ENCODE measurements at regions not wholly inside any gene's neighbourhood (a gene's known extent, or its start where the extent isn't known, plus 50 kb on each side); places are given as distances from the start of the nearest gene placed in this dataset.

DNA sequence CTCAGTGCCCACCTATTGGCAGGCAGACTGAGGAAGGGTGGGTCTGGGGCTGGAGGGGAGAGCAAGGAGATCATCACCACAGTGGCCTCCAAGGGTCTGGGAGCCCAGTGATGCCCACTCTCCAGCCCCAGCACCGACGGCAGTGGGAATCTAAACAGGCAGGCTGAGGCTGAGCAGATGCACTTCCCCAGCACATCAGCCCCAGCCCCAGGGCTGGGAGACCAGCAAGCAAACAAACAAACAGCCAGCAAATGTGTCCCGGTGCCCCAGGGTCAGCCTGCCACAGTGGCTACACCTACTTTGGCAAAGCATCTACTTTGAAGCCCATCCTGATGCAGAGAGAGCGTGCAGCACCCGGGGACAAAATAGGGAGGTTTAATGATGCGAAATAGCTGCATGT lies 216.3 kb upstream of the ZC3H12A start:
- Mint-ChIP-seq H3K4me3 (no peak overlapping the region), H3K4me1 (ENCODE audit: low read depth) (no peaks in the 10 kb centered on the region), H3K27ac (no peak overlapping the region), H3K36me3 (ENCODE audit: low read depth) (no peaks in the 10 kb centered on the region), H3K27me3 (peaks cover 53% of the 10 kb centered on the region), H3K9me3 (no peaks in the 10 kb centered on the region)

DNA sequence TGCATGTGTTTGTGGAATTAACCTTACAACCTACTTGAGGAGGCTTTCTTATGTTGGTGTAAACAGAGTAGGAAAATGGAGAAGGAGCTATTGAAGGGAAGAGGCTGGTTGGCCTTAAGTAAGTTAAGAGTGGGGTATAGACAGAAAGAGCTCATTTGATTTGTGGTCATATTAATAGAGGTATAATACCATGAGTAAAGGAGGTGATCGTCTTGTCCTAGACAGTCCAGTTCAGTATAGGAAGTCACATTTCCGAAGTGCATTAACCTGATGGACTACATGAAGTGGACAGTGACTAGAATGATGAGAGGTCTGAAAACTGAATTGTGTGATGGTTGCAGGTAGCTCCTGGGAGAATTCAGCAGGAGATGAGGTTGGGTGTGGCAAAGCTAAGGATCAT lies 215.4 kb upstream of the ZC3H12A start:
- Mint-ChIP-seq H3K4me3 (no peak overlapping the region), H3K27ac (no peak overlapping the region), H3K27me3 (peaks cover 49% of the 10 kb centered on the region), H3K36me3 (ENCODE audit: low read depth) (no peaks in the 10 kb centered on the region), H3K4me1 (ENCODE audit: low read depth) (no peaks in the 10 kb centered on the region), H3K9me3 (no peaks in the 10 kb centered on the region)

- Mint-ChIP-seq H3K27ac (no peak overlapping the region), H3K9me3 (no peaks in the 10 kb centered on the region), H3K36me3 (ENCODE audit: low read depth) (no peaks in the 10 kb centered on the region), H3K4me3 (no peak overlapping the region), H3K4me1 (ENCODE audit: low read depth) (no peaks in the 10 kb centered on the region), H3K27me3 (peaks cover 44% of the 10 kb centered on the region)
Observed at GRCh38 chr1:37261129-37261528, 213.3 kb upstream of the ZC3H12A start.

DNA sequence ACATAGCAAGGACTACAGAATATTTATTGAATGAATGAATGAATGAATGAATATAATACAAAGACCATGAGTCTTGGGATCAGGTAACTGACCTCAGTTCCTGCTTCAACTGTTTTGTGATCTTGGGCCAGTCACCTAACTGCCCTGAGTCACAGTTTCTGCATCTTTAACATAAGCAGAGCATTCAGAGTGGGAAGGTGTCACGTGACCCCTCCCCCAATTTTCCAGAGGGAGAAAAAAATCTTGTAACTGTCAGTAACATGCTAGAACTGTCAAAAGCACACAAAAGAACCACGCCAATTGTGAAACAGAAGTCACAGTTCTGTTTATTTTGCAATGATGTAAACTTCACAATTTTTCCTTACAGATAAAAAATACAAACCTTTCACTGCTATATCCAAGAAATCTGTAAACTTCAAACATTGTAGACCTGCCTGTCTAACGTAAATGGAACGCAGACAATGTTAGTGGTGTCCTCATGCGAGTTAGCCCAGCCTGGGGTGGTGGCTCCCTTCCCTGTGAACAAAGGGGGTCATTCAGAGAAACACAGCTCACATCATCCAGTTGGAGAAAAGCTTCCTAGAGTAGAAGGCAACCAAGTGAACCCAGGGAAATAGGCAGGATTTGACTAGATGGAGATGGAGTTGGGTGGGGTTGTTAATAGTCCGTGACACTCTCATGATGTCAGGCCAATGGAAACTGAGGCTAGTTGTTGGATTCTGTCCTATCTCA lies 211.8 kb upstream of the ZC3H12A start:
- H3K27ac Mint-ChIP-seq, result no peak overlapping the region
- no peak overlapping the region for H3K4me3 Mint-ChIP-seq
- H3K9me3 Mint-ChIP-seq, result no peaks in the 10 kb centered on the region
- H3K27me3 Mint-ChIP-seq, result peaks cover 30% of the 10 kb centered on the region
- H3K36me3 Mint-ChIP-seq (ENCODE audit: low read depth), result no peaks in the 10 kb centered on the region
- no peaks in the 10 kb centered on the region for H3K4me1 Mint-ChIP-seq (ENCODE audit: low read depth)

- Mint-ChIP-seq H3K36me3 (ENCODE audit: low read depth) (no peaks in the 10 kb centered on the region), H3K4me3 (no peak overlapping the region), H3K4me1 (ENCODE audit: low read depth) (no peaks in the 10 kb centered on the region), H3K27me3 (peaks cover 15% of the 10 kb centered on the region), H3K27ac (no peak overlapping the region), H3K9me3 (no peaks in the 10 kb centered on the region)
Observed at GRCh38 chr1:37265156-37265555, 209.2 kb upstream of the ZC3H12A start.

DNA sequence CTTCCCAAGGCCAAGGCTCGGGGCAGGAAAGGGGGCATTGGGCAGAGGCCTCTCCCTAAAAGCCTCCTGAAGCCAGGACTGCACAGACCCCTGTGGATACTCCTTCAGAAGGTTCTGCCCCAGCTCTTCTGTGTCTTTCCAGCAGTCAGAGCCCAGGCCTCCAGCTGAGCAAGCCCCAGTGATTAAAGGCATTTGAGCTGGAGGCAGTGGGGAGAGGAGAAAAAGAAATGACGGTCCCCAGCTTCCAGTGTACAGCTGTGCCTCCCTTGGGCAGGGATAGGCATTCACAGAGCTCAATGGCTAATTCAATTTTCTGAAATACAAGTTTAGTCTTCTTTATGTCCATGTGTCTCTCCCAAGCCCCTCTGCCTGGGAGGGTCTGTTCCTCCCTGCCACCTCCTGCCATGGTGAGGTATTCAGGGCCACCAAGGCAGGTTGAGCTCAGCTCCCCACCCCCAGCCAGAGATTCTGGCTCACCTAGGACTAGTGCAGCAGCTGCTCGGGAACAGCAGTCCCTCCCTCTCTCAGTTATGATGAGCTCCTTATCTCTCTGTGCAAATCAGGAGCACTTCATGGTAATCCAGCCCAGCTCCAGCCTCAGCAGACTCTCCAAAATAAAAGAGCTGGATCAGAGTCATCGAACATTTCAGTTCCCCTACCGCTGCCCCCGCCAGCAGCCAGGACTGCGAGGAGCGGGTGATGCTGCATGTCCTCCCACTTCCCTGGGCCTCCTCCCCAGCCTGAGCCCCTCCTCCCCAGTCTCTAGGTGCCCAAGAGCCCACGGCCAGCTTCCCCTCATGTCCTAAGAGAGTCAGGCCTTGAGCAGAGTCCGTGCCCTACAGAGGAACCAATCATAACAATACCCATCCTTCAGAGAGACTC lies 208.4 kb upstream of the ZC3H12A start:
- peaks cover 11% of the 10 kb centered on the region for H3K27me3 Mint-ChIP-seq
- no peaks in the 10 kb centered on the region for H3K9me3 Mint-ChIP-seq
- no peak overlapping the region for H3K27ac Mint-ChIP-seq
- no peak overlapping the region for H3K4me3 Mint-ChIP-seq
- H3K36me3 Mint-ChIP-seq (ENCODE audit: low read depth), result no peaks in the 10 kb centered on the region
- H3K4me1 Mint-ChIP-seq (ENCODE audit: low read depth), result no peaks in the 10 kb centered on the region

- H3K27ac Mint-ChIP-seq, result no peak overlapping the region
- H3K9me3 Mint-ChIP-seq, result no peaks in the 10 kb centered on the region
- H3K4me1 Mint-ChIP-seq (ENCODE audit: low read depth), result no peaks in the 10 kb centered on the region
- H3K27me3 Mint-ChIP-seq, result no peaks in the 10 kb centered on the region
- H3K36me3 Mint-ChIP-seq (ENCODE audit: low read depth), result no peaks in the 10 kb centered on the region
- no peak overlapping the region for H3K4me3 Mint-ChIP-seq
Observed at GRCh38 chr1:37267111-37267835, 207.1 kb upstream of the ZC3H12A start.

DNA sequence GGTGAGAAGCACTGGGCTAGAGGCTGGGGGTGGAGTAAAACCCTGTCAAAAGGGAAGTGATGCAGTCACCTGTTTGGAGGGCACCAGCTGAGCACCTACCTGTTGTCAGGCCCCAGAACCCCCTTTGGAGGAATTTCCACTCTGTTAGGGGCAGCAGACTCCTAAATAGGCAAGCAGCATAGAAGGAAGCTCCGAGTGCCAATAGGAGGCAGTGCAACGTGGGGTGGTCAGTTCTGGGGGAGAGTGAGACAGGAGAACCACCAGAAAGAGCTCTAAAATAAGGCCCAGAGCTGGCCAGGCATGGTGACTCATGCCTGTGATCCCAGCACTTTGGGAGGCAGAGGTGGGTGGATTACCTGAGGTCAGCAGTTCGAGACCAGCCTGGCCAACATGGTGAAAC lies 203.7 kb upstream of the ZC3H12A start:
- Mint-ChIP-seq H3K9me3 (no peaks in the 10 kb centered on the region), H3K4me1 (ENCODE audit: low read depth) (no peaks in the 10 kb centered on the region), H3K36me3 (ENCODE audit: low read depth) (no peaks in the 10 kb centered on the region), H3K4me3 (no peak overlapping the region), H3K27me3 (no peaks in the 10 kb centered on the region), H3K27ac (no peak overlapping the region)

GRCh38 chr1:37272626-37273025 lies 201.8 kb upstream of the ZC3H12A start:
- Mint-ChIP-seq H3K4me3 (no peak overlapping the region), H3K27me3 (no peaks in the 10 kb centered on the region), H3K9me3 (no peaks in the 10 kb centered on the region)

DNA sequence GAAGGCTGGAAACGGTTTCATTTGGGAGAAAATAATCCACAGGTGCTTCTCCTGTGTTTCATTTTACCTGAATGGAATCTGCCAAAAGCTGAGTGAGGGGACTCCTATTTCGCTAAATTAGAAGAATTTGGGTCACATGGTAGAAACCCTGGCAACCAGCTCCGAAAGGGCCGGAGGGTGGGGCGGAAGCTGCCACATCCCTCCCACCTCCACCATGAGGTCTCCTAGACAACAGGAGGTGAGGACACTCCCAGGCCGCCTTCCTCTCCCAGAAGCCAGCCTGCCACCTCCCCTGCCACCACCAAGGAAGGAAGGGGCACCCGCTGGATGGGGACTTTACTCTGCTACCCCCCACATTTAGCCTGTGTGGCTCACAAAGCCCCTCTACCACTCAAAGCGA lies 199.9 kb upstream of the ZC3H12A start:
- Mint-ChIP-seq H3K36me3 (ENCODE audit: low read depth) (no peaks in the 10 kb centered on the region), H3K4me1 (ENCODE audit: low read depth) (no peaks in the 10 kb centered on the region)

More at GRCh38 chr1:37272626-37273025, 201.8 kb upstream of the ZC3H12A start:
- no peaks in the 10 kb centered on the region for H3K4me1 Mint-ChIP-seq (ENCODE audit: low read depth)
- H3K27ac Mint-ChIP-seq, result no peak overlapping the region
- H3K36me3 Mint-ChIP-seq (ENCODE audit: low read depth), result no peaks in the 10 kb centered on the region

DNA sequence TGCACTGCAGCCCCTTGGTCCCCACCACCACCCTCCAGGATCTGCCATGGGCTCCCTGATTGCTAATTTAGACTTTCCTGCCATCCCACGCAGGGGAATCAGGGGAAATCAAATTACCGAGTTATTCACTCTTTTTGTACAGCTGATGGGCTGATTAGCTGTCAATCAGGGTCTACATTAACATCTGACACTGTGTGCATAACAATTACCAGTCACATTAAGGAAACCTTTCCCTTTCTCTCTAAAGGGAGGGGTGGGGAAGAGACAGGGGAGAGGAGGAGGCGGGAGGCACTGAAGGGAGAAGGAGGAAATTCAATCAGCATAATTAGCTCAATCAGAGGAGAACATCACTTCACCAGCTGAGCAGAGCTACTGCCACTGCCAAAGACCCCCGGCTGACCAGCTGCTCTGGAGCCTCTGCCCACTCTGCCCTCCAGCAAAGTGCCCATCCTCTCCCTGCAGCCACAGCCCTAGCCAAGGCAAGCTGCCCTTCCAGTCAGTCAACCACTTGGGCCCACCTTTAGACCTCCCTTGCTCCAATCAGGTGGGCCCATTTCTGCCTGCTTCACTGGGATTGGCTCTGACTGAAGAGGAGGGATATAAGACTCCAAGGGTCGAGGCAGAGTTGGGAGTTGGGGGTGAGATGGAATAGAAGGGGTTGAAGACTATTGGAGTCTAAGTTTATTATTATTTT lies 199.3 kb upstream of the ZC3H12A start:
- Mint-ChIP-seq H3K4me1 (ENCODE audit: low read depth) (no peaks in the 10 kb centered on the region), H3K9me3 (peaks cover 6% of the 10 kb centered on the region), H3K27me3 (peaks cover 17% of the 10 kb centered on the region), H3K4me3 (no peak overlapping the region), H3K36me3 (ENCODE audit: low read depth) (no peaks in the 10 kb centered on the region), H3K27ac (no peak overlapping the region)

More for the DNA sequence above, 199.9 kb upstream of the ZC3H12A start:
- Mint-ChIP-seq H3K9me3 (no peaks in the 10 kb centered on the region), H3K4me3 (no peak overlapping the region), H3K27ac (no peak overlapping the region), H3K27me3 (peaks cover 11% of the 10 kb centered on the region)

DNA sequence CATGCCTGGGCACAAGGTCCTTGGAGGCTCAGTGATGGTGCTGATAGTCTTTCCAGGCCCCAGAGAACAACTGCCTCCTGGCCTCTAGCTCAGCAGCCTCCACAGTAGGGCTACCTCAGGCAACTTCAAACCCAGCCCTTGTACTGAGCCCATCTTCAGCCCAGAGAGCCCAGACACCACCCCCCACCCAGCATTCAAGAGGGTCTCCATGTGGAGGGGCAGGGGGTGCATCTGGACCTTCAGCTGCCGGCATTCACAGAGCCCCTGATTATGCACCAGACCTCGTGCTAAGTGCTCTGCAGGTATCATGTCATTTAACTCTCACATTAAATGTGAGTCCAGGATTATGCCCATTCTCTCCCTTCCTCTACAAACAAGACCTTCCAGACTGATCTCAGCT lies 197.0 kb upstream of the ZC3H12A start:
- Mint-ChIP-seq H3K4me1 (ENCODE audit: low read depth) (no peaks in the 10 kb centered on the region), H3K4me3 (no peak overlapping the region), H3K27ac (no peak overlapping the region), H3K36me3 (ENCODE audit: low read depth) (no peaks in the 10 kb centered on the region), H3K9me3 (peaks cover 10% of the 10 kb centered on the region), H3K27me3 (peaks cover 25% of the 10 kb centered on the region)

GRCh38 chr1:37281354-37281753 lies 193.0 kb upstream of the ZC3H12A start:
- peaks cover 35% of the 10 kb centered on the region for H3K27me3 Mint-ChIP-seq

DNA sequence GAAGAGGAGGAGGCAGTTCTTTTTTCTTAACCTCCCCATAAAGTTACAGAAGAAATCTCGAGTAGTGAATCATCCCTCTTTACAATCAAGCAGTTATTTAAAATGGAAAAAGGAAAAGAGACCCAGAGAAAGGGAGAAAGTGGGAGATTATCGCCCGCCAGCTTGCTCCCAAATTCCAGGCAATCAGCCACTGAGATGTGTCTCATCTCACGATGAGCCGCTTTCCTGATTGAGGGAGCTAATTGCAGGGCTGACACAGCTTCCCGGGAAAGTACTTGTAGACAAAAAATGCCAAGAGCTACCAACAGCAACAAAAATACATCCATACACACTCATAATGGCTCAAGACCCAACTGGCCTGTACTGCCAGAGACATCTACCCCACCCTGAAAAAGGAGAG lies 191.6 kb upstream of the ZC3H12A start:
- H3K9me3 Mint-ChIP-seq, result peaks cover 10% of the 10 kb centered on the region
- no peaks in the 10 kb centered on the region for H3K4me1 Mint-ChIP-seq (ENCODE audit: low read depth)
- no peak overlapping the region for H3K27ac Mint-ChIP-seq
- no peaks in the 10 kb centered on the region for H3K36me3 Mint-ChIP-seq (ENCODE audit: low read depth)
- H3K27me3 Mint-ChIP-seq, result peaks cover 38% of the 10 kb centered on the region
- H3K4me3 Mint-ChIP-seq, result no peak overlapping the region

More at GRCh38 chr1:37281354-37281753, 193.0 kb upstream of the ZC3H12A start:
- Mint-ChIP-seq H3K9me3 (peaks cover 10% of the 10 kb centered on the region), H3K4me1 (ENCODE audit: low read depth) (no peaks in the 10 kb centered on the region), H3K27ac (no peak overlapping the region), H3K36me3 (ENCODE audit: low read depth) (no peaks in the 10 kb centered on the region), H3K4me3 (no peak overlapping the region)
